ENCODE measurements at regions not wholly inside any gene's neighbourhood (a gene's known extent, or its start where the extent isn't known, plus 50 kb on each side); places are given as distances from the start of the nearest gene placed in this dataset.

GRCh38 chr19:33871605-33872004, 74.9 kb downstream of the KCTD15 start:
- no peaks in the 10 kb centered on the region for H4K20me1 ChIP-seq (ENCODE audit: insufficient read depth, low read length)
- no peak overlapping the region for H3K4me2 ChIP-seq (replicated peaks; ENCODE audit: extremely low read depth, low read length, poor library complexity, severe bottlenecking)
- no peaks in the 10 kb centered on the region for H3K79me2 ChIP-seq (ENCODE audit: insufficient read depth, low read length)
- H3K27me3 Mint-ChIP-seq (ENCODE audit: low read depth in 3 of 3), result peaks cover 14 to 22% (median 14%) of the 10 kb centered on the region in 3 donors
- H3K4me3 ChIP-seq (replicated peaks in 1 of 3; ENCODE audit: low read depth in 2 of 3, low read length in 3 of 3), result no peak overlapping the region
- intact Hi-C loops (cut with micrococcal nuclease), result no loop called here
- H2AFZ ChIP-seq (ENCODE audit: insufficient read depth, low read depth, low read length, poor library complexity, severe bottlenecking), result no peak overlapping the region
- H3K9me3 Mint-ChIP-seq, result peaks cover 0 to 2% (median 0%) of the 10 kb centered on the region in 7 donors
- H3K4me1 ChIP-seq (ENCODE audit: control insufficient read depth in 1 of 2, insufficient read depth in 2 of 2, low read length in 2 of 2), result no peaks in the 10 kb centered on the region
- no peak overlapping the region for H3K4me3 Mint-ChIP-seq
- no peak for DNase-seq
- H3K27ac Mint-ChIP-seq, result no peak overlapping the region
- H3K36me3 Mint-ChIP-seq, result no peaks in the 10 kb centered on the region
- peaks cover 6% of the 10 kb centered on the region for H3K4me1 Mint-ChIP-seq
- H3K36me3 ChIP-seq (replicated peaks in 1 of 2; ENCODE audit: control insufficient read depth in 1 of 2, insufficient read depth in 2 of 2, low read length in 2 of 2), result no peaks in the 10 kb centered on the region
- TF ChIP-seq CTCF (IDR thresholded peaks at IDR 0.05), result no peak
- no CpG with 5 or more reads among the region's 3 CpGs for WGBS (ENCODE audit: insufficient coverage)
- H3K9ac ChIP-seq (ENCODE audit: insufficient read depth, low read length, poor library complexity, severe bottlenecking), result no peak overlapping the region
- H3K27me3 ChIP-seq (ENCODE audit: control insufficient read depth in 2 of 2, insufficient read depth in 2 of 2, low read length in 2 of 2), result peaks cover 0 to 8% of the 10 kb centered on the region in 2 donors
- no peaks in the 10 kb centered on the region for H3K9me3 ChIP-seq (replicated peaks in 1 of 2; ENCODE audit: control insufficient read depth in 1 of 2, insufficient read depth in 1 of 2, low read length in 2 of 2)
- H3K27ac ChIP-seq (ENCODE audit: low read depth in 1 of 2, low read length in 2 of 2), result no peak overlapping the region

DNA sequence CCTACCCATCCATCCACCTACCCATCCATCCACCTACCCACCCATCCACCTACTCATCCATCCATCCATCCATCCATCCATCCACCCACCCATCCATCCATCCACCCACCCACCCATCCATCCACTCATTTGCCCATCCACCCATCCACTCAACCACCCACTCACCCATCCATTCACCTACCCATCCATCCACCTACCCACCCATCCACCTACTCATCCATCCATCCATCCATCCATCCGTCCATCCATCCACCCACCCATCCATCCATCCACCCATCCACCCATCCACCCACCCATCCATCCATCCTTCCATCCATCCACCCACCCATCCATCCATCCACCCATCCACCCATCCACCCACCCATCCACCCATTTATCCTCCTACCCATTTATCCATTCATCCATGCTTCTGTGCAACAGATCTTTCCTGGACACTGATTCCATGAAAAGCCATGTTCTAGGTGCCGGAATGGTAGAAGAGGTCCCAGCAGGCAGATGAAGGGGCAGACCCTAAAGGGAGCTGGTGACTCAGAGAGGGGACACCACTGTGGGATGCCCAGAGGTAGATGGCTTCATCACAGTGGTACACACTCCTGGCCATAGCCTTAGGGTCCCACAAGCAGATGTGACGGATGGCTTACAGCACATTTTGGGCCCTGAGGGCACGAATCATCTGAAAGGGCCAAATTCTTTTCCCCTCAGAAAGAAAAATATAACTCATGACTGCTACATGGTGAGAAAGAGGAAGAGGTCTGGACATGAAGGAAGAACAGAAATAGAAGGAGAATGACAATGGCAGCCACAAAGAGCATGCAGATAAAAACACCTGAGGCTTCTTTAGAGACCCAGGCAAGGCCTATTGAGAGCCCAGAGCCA, 76.0 kb downstream of the KCTD15 start:
- WGBS (ENCODE audit: insufficient coverage), result 93% methylated on average over 2 of the region's 4 CpGs
- Mint-ChIP-seq H3K4me1 (peaks cover 6% of the 10 kb centered on the region), H3K36me3 (no peaks in the 10 kb centered on the region), H3K27me3 (ENCODE audit: low read depth in 3 of 3) (peaks cover 11 to 27% (median 14%) of the 10 kb centered on the region in 3 donors), H3K27ac (no peak overlapping the region), H3K4me3 (no peak overlapping the region), H3K9me3 (peaks cover 0 to 2% (median 0%) of the 10 kb centered on the region in 7 donors)
- TF ChIP-seq CTCF (IDR thresholded peaks at IDR 0.05), result no peak
- H3K36me3 ChIP-seq (replicated peaks in 1 of 2; ENCODE audit: control insufficient read depth in 1 of 2, insufficient read depth in 2 of 2, low read length in 2 of 2), result no peaks in the 10 kb centered on the region
- H3K4me3 ChIP-seq (replicated peaks in 1 of 3; ENCODE audit: low read depth in 2 of 3, low read length in 3 of 3), result no peak overlapping the region
- no peak overlapping the region for H3K27ac ChIP-seq (ENCODE audit: low read depth in 1 of 2, low read length in 2 of 2)
- H3K79me2 ChIP-seq (ENCODE audit: insufficient read depth, low read length), result no peaks in the 10 kb centered on the region
- intact Hi-C loops (cut with micrococcal nuclease), result no loop called here
- no peak overlapping the region for H3K4me2 ChIP-seq (replicated peaks; ENCODE audit: extremely low read depth, low read length, poor library complexity, severe bottlenecking)
- H4K20me1 ChIP-seq (ENCODE audit: insufficient read depth, low read length), result no peaks in the 10 kb centered on the region
- peaks cover 0 to 8% of the 10 kb centered on the region in 2 donors for H3K27me3 ChIP-seq (ENCODE audit: control insufficient read depth in 2 of 2, insufficient read depth in 2 of 2, low read length in 2 of 2)
- no peaks in the 10 kb centered on the region for H3K9me3 ChIP-seq (replicated peaks in 1 of 2; ENCODE audit: control insufficient read depth in 1 of 2, insufficient read depth in 1 of 2, low read length in 2 of 2)
- no peak overlapping the region for H3K9ac ChIP-seq (ENCODE audit: insufficient read depth, low read length, poor library complexity, severe bottlenecking)
- peak in 1 of 3 donors; percentile 19 for DNase-seq
- H2AFZ ChIP-seq (ENCODE audit: insufficient read depth, low read depth, low read length, poor library complexity, severe bottlenecking), result no peak overlapping the region
- H3K4me1 ChIP-seq (ENCODE audit: control insufficient read depth in 1 of 2, insufficient read depth in 2 of 2, low read length in 2 of 2), result no peaks in the 10 kb centered on the region
